ENCODE measurements at regions not wholly inside any gene's neighbourhood (a gene's known extent, or its start where the extent isn't known, plus 50 kb on each side); places are given as distances from the start of the nearest gene placed in this dataset.

DNA sequence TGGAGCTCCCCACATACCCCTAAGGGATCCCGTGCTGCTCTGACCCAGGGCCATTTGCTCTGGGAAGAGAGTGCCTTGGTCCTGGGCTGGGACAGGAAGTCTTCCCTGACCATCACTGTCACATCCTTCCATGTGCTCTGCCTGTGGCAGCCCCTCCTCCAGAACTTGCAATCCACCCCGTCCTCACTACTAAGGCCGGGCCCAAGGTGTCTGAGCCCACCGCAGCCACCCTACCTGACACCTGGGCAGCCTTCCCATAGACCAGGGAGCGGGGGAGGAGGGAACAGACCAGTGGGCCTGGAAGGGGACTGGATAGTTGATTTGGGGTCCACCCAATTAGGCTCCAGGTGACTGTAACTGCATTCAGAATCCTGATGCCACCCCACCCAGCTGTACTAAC is 117.5 kb upstream of the CRHR1 start:
- no peaks in the 10 kb centered on the region for H3K79me2 ChIP-seq
- no peaks in the 10 kb centered on the region for H3K9me3 ChIP-seq (ENCODE audit: low read depth)
- no peaks in the 10 kb centered on the region for H3K4me1 ChIP-seq (ENCODE audit: insufficient read depth)
- 62% methylated on average over 5 of the region's 5 CpGs for WGBS (ENCODE audit: low lambda C conversion rate, missing lambda C conversion rate)
- no peak overlapping the region for H3K4me2 ChIP-seq
- H3K9me2 ChIP-seq (replicated peaks; ENCODE audit: insufficient read depth): no peaks in the 10 kb centered on the region
- H3K36me3 ChIP-seq (replicated peaks; ENCODE audit: insufficient read depth, low read depth): no peaks in the 10 kb centered on the region
- no peak overlapping the region for H2AFZ ChIP-seq
- no peaks in the 10 kb centered on the region for H4K20me1 ChIP-seq (ENCODE audit: insufficient read depth, poor library complexity, severe bottlenecking)
- H3K27me3 ChIP-seq: peaks cover 7% of the 10 kb centered on the region
- DNase-seq (ENCODE audit: low spot score): no peak
- no peak overlapping the region for H3K4me3 ChIP-seq
- H3K27ac ChIP-seq: no peak overlapping the region
- no peak for TF ChIP-seq EZH2 (IDR thresholded peaks at IDR 0.05; ENCODE audit: borderline replicate concordance)
- TF ChIP-seq, protein P1, sequence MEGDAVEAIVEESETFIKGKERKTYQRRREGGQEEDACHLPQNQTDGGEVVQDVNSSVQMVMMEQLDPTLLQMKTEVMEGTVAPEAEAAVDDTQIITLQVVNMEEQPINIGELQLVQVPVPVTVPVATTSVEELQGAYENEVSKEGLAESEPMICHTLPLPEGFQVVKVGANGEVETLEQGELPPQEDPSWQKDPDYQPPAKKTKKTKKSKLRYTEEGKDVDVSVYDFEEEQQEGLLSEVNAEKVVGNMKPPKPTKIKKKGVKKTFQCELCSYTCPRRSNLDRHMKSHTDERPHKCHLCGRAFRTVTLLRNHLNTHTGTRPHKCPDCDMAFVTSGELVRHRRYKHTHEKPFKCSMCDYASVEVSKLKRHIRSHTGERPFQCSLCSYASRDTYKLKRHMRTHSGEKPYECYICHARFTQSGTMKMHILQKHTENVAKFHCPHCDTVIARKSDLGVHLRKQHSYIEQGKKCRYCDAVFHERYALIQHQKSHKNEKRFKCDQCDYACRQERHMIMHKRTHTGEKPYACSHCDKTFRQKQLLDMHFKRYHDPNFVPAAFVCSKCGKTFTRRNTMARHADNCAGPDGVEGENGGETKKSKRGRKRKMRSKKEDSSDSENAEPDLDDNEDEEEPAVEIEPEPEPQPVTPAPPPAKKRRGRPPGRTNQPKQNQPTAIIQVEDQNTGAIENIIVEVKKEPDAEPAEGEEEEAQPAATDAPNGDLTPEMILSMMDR (IDR thresholded peaks at IDR 0.05; ENCODE audit: poor library complexity): no peak
- TF ChIP-seq EZH2phosphoT487 (IDR thresholded peaks at IDR 0.05; ENCODE audit: low read depth, severe bottlenecking, unreplicated experiment): no peak

DNA sequence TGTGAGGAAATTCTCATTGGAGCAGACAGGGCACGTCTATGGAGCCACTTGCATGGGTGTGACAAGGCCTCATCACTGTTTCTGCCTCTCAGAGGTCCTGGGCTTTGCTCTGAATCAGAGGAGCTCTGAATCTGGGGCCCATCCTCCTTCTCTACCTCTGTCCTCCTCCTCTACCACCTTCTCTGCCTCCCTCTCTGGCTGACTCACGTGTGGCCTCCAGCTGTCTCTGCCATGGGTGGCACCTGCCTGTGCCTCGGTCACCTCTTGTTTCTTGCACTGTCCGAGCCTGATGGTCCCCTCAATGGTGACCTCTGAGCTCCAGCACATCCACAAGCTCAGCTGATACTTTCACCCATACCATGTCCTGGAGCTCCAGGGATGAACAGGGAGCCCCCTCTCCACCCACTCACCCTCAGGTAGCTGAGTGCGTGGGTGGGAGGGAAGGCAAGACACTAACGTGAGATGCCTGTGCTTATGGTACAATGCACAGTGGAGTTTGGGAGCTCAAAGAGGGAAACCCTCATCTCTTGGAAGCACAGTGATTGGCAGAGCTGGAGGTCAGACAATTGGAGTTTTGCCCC is 116.4 kb upstream of the CRHR1 start:
- H4K20me1 ChIP-seq (ENCODE audit: insufficient read depth, poor library complexity, severe bottlenecking): no peaks in the 10 kb centered on the region

DNA sequence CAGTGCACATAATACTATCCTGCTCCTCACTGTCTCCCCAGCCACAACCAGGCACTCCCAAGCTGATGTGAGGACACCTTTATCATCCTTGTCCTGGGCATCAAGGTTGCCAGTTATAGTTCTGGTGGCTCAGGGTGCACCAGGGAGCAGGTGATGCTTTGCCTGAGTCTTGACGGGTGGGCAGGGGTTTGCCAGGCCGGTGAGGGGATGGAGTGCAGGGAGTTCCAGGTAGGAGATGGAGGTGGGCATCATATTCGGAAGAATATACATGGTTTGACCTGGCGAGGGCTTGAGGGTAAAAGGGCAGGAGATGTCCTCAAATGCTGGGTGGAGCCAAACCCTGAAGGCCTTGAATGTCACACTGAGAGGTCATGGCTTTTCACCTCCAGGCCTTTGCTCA is 115.8 kb upstream of the CRHR1 start:
- no peak overlapping the region for H3K27ac ChIP-seq
- H3K4me1 ChIP-seq (ENCODE audit: insufficient read depth): no peaks in the 10 kb centered on the region
- WGBS (ENCODE audit: low lambda C conversion rate, missing lambda C conversion rate): 80% methylated on average over 4 of the region's 4 CpGs
- H3K9me3 ChIP-seq (ENCODE audit: low read depth): no peaks in the 10 kb centered on the region
- H3K9me2 ChIP-seq (replicated peaks; ENCODE audit: insufficient read depth): no peaks in the 10 kb centered on the region
- no peak overlapping the region for H2AFZ ChIP-seq
- H4K20me1 ChIP-seq (ENCODE audit: insufficient read depth, poor library complexity, severe bottlenecking): no peaks in the 10 kb centered on the region
- H3K27me3 ChIP-seq: peaks cover 7% of the 10 kb centered on the region
- no peak overlapping the region for H3K4me2 ChIP-seq
- no peaks in the 10 kb centered on the region for H3K36me3 ChIP-seq (replicated peaks; ENCODE audit: insufficient read depth, low read depth)
- TF ChIP-seq, protein P1 (IDR thresholded peaks at IDR 0.05; ENCODE audit: poor library complexity): no peak
- TF ChIP-seq EZH2 (IDR thresholded peaks at IDR 0.05; ENCODE audit: borderline replicate concordance) (no peak), EZH2phosphoT487 (IDR thresholded peaks at IDR 0.05; ENCODE audit: low read depth, severe bottlenecking, unreplicated experiment) (no peak)
- DNase-seq (ENCODE audit: low spot score): no peak
- no peak overlapping the region for H3K4me3 ChIP-seq
- no peaks in the 10 kb centered on the region for H3K79me2 ChIP-seq

More for the DNA sequence above, 116.4 kb upstream of the CRHR1 start:
- H3K36me3 ChIP-seq (replicated peaks; ENCODE audit: insufficient read depth, low read depth): no peaks in the 10 kb centered on the region
- H3K27ac ChIP-seq: no peak overlapping the region
- DNase-seq (ENCODE audit: low spot score): no peak
- no peaks in the 10 kb centered on the region for H3K79me2 ChIP-seq
- 69% methylated on average over 6 of the region's 6 CpGs for WGBS (ENCODE audit: low lambda C conversion rate, missing lambda C conversion rate)
- H3K27me3 ChIP-seq: peaks cover 7% of the 10 kb centered on the region
- H3K4me2 ChIP-seq: no peak overlapping the region
- no peaks in the 10 kb centered on the region for H3K9me2 ChIP-seq (replicated peaks; ENCODE audit: insufficient read depth)
- H3K4me1 ChIP-seq (ENCODE audit: insufficient read depth): no peaks in the 10 kb centered on the region
- TF ChIP-seq, protein P1 (IDR thresholded peaks at IDR 0.05; ENCODE audit: poor library complexity): no peak
- no peak overlapping the region for H3K4me3 ChIP-seq
- H2AFZ ChIP-seq: no peak overlapping the region
- no peaks in the 10 kb centered on the region for H3K9me3 ChIP-seq (ENCODE audit: low read depth)

DNA sequence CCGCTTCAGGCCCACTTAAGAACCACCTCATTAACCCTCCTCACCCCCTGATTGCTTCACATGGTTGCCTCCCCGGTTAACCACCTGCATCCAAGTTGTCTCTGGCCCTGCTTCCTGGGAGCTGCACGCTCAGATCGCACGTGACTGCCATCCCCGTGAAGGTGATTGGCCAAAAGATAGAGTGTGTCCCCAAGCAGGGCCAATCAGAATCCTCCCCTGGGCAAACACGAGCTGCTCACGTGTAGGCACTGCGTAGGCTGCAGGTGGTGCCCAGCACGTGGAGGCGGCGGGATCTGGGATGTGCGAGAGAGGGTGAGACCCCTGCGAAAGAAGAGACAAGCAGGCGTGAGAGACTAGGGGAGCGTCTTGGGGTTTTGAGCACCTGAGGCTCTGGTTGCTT is 111.8 kb upstream of the CRHR1 start:
- H3K79me2 ChIP-seq: no peaks in the 10 kb centered on the region
- WGBS (ENCODE audit: low lambda C conversion rate, missing lambda C conversion rate): 75% methylated on average over 16 of the region's 16 CpGs
- TF ChIP-seq EZH2phosphoT487 (IDR thresholded peaks at IDR 0.05; ENCODE audit: low read depth, severe bottlenecking, unreplicated experiment) (no peak), EZH2 (IDR thresholded peaks at IDR 0.05; ENCODE audit: borderline replicate concordance) (no peak)
- TF ChIP-seq, protein P1 (IDR thresholded peaks at IDR 0.05; ENCODE audit: poor library complexity): no peak
- H3K4me1 ChIP-seq (ENCODE audit: insufficient read depth): no peaks in the 10 kb centered on the region
- H3K27me3 ChIP-seq: no peaks in the 10 kb centered on the region
- H3K27ac ChIP-seq: no peak overlapping the region
- H2AFZ ChIP-seq: no peak overlapping the region
- no peaks in the 10 kb centered on the region for H3K9me2 ChIP-seq (replicated peaks; ENCODE audit: insufficient read depth)
- H4K20me1 ChIP-seq (ENCODE audit: insufficient read depth, poor library complexity, severe bottlenecking): no peaks in the 10 kb centered on the region
- H3K4me3 ChIP-seq: no peak overlapping the region
- no peak overlapping the region for H3K4me2 ChIP-seq
- no peak for DNase-seq (ENCODE audit: low spot score)
- H3K9me3 ChIP-seq (ENCODE audit: low read depth): no peaks in the 10 kb centered on the region
- no peaks in the 10 kb centered on the region for H3K36me3 ChIP-seq (replicated peaks; ENCODE audit: insufficient read depth, low read depth)
